Tibial nerve (tissue), 4 donors: ENCODE measurements at regions not wholly inside any gene's neighbourhood (a gene's known extent, or its start where the extent isn't known, plus 50 kb on each side); places are given as distances from the start of the nearest gene placed in this dataset.

Source experiments
- EP300 ChIP-seq, 2 donors: sonication (generic); formaldehyde crosslinking; IDR thresholded peaks; one replicate each; pipeline ENCODE4 v1.6.1; 2017; ENCODE audit warnings: antibody characterized with exemption in 2 of 2, mild to moderate bottlenecking in 1 of 2
- POLR2A ChIP-seq, 2 donors: fragments of 450-650 bp; IDR thresholded peaks; one replicate each; pipeline ENCODE4 v1.6.1; 2017; ENCODE audit warnings: antibody characterized with exemption in 2 of 2, mild to moderate bottlenecking in 2 of 2, moderate library complexity in 2 of 2
- TF ChIP-seq, protein P1 (sequence below), 5 experiments: fragments of 200-600 bp in 3 of 5; fragments of 450-650 bp in 2 of 5; sonication (generic) in 3 of 5; IDR thresholded peaks; one replicate each; pipeline ENCODE4 v1.5.1; 2016 to 2019; ENCODE audit warnings: antibody characterized with exemption in 5 of 5, mild to moderate bottlenecking in 3 of 5, moderate library complexity in 2 of 5

DNA sequence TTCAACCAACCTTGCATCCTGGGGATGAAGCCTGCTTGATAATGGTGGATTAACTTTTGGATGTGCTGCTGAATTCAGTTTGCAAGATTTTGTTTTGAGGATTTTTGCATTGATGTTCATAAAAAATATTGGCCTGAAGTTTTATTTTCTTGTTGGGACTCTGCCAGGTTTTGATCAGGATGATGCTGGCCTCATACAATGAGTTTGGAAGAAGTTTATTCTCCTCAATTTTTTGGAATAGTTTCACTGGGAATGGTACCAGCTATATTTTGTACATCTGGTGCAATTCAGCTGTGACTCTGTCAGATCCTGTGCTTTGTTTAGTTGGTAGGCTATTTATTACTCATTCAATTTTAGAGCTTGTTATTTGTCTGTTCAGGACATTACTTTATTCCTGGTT is 340.3 kb upstream of the TRAM1L1 start:
- TF ChIP-seq, protein P1, sequence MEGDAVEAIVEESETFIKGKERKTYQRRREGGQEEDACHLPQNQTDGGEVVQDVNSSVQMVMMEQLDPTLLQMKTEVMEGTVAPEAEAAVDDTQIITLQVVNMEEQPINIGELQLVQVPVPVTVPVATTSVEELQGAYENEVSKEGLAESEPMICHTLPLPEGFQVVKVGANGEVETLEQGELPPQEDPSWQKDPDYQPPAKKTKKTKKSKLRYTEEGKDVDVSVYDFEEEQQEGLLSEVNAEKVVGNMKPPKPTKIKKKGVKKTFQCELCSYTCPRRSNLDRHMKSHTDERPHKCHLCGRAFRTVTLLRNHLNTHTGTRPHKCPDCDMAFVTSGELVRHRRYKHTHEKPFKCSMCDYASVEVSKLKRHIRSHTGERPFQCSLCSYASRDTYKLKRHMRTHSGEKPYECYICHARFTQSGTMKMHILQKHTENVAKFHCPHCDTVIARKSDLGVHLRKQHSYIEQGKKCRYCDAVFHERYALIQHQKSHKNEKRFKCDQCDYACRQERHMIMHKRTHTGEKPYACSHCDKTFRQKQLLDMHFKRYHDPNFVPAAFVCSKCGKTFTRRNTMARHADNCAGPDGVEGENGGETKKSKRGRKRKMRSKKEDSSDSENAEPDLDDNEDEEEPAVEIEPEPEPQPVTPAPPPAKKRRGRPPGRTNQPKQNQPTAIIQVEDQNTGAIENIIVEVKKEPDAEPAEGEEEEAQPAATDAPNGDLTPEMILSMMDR (IDR thresholded peaks at IDR 0.05), result no peak
- TF ChIP-seq EP300 (IDR thresholded peaks at IDR 0.05), result no peak
- TF ChIP-seq POLR2A (IDR thresholded peaks at IDR 0.05), result no peak
